ENCODE measurements at regions not wholly inside any gene's neighbourhood (a gene's known extent, or its start where the extent isn't known, plus 50 kb on each side); places are given as distances from the start of the nearest gene placed in this dataset.

GRCh38 chr10:133035952-133036351 lies 51.8 kb upstream of the ADGRA1 start:
- Mint-ChIP-seq H3K27ac (no peak overlapping the region), H3K27me3 (peaks cover 4% of the 10 kb centered on the region), H3K4me3 (no peak overlapping the region)

DNA sequence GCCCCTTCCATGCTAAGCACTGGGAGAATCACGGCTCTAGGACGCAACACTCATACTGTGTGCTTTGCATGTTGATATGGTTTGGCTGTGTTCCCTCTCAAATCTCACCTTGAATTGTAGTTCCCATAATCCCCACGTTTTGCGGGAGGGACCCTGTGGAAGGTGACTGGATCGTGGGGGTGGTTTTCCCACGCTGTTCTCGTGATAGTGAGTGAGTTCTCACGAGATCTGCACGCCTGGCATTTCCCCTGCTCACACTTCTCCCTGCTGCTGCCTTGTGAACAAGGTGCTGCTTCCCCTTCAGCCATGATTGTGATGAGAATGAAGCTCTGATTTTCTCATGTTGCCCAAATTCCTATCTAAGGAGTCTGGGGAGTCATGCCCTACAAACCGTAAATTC lies 53.0 kb upstream of the ADGRA1 start:
- Mint-ChIP-seq H3K4me3 (no peak overlapping the region), H3K27ac (no peak overlapping the region), H3K36me3 (peaks cover 2% of the 10 kb centered on the region), H3K9me3 (no peaks in the 10 kb centered on the region), H3K4me1 (no peaks in the 10 kb centered on the region), H3K27me3 (peaks cover 4% of the 10 kb centered on the region)

More at GRCh38 chr10:133035952-133036351, 51.8 kb upstream of the ADGRA1 start:
- Mint-ChIP-seq H3K9me3 (no peaks in the 10 kb centered on the region), H3K36me3 (no peaks in the 10 kb centered on the region), H3K4me1 (no peaks in the 10 kb centered on the region)

- Mint-ChIP-seq H3K27ac (no peak overlapping the region), H3K4me1 (no peaks in the 10 kb centered on the region), H3K27me3 (peaks cover 7% of the 10 kb centered on the region), H3K36me3 (peaks cover 2% of the 10 kb centered on the region), H3K4me3 (no peak overlapping the region), H3K9me3 (no peaks in the 10 kb centered on the region)
Observed at GRCh38 chr10:133034092-133034491, 53.6 kb upstream of the ADGRA1 start.

GRCh38 chr10:133033742-133034048 lies 54.0 kb upstream of the ADGRA1 start:
- Mint-ChIP-seq H3K9me3 (no peaks in the 10 kb centered on the region), H3K4me3 (no peak overlapping the region), H3K4me1 (no peaks in the 10 kb centered on the region), H3K27ac (no peak overlapping the region), H3K27me3 (peaks cover 7% of the 10 kb centered on the region), H3K36me3 (peaks cover 2% of the 10 kb centered on the region)

DNA sequence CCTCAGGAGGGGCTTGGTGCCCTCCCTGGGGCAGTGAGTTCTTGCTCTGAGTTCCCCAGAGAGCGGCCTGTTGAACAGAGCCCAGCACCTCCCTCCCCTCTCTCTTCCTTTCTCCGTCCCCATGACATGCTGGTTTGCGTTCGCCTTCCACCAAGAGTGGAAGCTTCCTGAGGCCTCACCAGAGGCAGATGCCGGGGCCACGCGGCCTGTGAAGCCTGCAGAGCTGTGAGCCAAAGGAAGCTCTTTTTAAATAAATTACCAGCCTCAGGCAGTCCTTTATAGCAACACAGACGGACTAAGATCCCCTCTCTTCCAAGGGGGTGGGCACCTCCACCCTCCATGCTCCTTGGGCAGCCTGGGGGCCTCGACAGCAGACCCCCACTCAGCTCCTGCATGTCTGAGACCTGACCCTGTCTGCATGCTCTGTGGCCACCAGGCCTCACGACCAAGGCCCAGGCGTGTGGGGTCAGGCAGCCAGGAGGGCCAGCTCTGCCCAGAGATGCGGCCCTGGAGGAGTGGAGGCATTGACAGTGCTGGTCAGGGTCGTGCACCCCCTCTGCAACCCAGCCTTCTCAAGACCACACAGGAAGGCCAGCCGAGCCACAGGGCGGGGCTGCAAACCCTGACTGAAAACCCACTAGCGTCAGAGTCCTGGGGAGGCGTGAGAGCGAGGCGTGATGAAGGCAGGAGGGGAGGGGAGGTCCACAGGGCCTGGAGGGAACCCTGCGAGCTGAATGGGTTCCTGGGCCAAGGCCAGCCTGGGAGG lies 54.6 kb upstream of the ADGRA1 start:
- Mint-ChIP-seq H3K9me3 (no peaks in the 10 kb centered on the region), H3K4me1 (no peaks in the 10 kb centered on the region), H3K4me3 (no peak overlapping the region), H3K27ac (no peak overlapping the region), H3K36me3 (peaks cover 2% of the 10 kb centered on the region), H3K27me3 (peaks cover 5% of the 10 kb centered on the region)

DNA sequence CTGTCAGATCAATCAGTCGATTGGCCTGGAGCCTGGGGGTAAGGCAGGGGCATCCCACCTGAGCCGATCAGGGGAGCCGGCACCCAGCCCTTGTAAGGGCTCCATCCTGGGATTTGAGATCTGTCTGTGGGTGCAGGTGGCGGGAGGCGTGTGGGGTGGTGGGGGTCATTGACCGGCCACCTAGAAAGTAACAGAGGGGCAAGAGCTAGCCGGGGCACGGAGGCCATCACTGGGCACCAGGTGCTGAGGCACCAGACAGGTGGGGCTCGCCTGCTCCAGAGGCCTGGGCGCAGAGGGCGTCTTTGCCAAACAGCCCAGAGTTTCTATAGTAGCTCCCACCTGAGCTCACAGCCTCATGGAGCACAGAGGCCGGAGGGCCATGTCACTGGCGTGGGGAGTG lies 55.5 kb upstream of the ADGRA1 start:
- H3K9me3 Mint-ChIP-seq, result no peaks in the 10 kb centered on the region
- H3K36me3 Mint-ChIP-seq, result peaks cover 2% of the 10 kb centered on the region
- H3K27me3 Mint-ChIP-seq, result peaks cover 7% of the 10 kb centered on the region
- H3K27ac Mint-ChIP-seq, result no peak overlapping the region
- no peaks in the 10 kb centered on the region for H3K4me1 Mint-ChIP-seq
- H3K4me3 Mint-ChIP-seq, result no peak overlapping the region

GRCh38 chr10:133031541-133032125 lies 56.1 kb upstream of the ADGRA1 start:
- Mint-ChIP-seq H3K4me3 (no peak overlapping the region), H3K36me3 (peaks cover 2% of the 10 kb centered on the region), H3K27me3 (peaks cover 7% of the 10 kb centered on the region), H3K9me3 (no peaks in the 10 kb centered on the region), H3K4me1 (no peaks in the 10 kb centered on the region), H3K27ac (no peak overlapping the region)

- Mint-ChIP-seq H3K27me3 (peaks cover 11% of the 10 kb centered on the region), H3K4me1 (no peaks in the 10 kb centered on the region), H3K4me3 (no peak overlapping the region), H3K36me3 (peaks cover 2% of the 10 kb centered on the region), H3K27ac (peak overlapping the region in 1 of 3 donors; percentile 16), H3K9me3 (no peaks in the 10 kb centered on the region)
Observed at GRCh38 chr10:133030781-133031180, 56.9 kb upstream of the ADGRA1 start.

DNA sequence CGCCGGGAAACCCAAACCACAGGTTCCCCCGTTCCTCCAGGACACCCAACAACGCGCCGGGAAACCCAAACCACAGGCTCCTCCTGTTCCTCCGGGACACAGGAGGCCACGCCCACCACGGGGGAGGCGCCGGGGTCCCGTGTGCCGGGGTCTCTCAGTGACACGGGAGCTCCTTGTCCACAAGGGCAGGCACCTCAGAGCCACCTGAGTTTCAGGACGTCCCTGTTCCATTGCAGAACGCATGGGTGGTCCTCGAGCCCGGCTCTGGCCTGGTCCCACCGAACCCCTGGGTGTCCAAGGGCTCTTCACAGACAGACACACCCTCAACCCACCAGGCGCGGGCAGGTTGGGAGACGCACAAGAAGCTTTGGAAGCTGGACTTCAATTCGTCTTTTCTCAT lies 57.6 kb upstream of the ADGRA1 start:
- H3K27ac Mint-ChIP-seq, result no peak overlapping the region
- H3K9me3 Mint-ChIP-seq, result no peaks in the 10 kb centered on the region
- H3K36me3 Mint-ChIP-seq, result peaks cover 2% of the 10 kb centered on the region
- H3K4me3 Mint-ChIP-seq, result no peak overlapping the region
- no peaks in the 10 kb centered on the region for H3K4me1 Mint-ChIP-seq
- peaks cover 11% of the 10 kb centered on the region for H3K27me3 Mint-ChIP-seq

GRCh38 chr10:133028956-133029355 lies 58.8 kb upstream of the ADGRA1 start:
- Mint-ChIP-seq H3K4me1 (no peaks in the 10 kb centered on the region), H3K27me3 (peaks cover 11% of the 10 kb centered on the region), H3K4me3 (no peak overlapping the region), H3K9me3 (no peaks in the 10 kb centered on the region), H3K27ac (no peak overlapping the region), H3K36me3 (peaks cover 2% of the 10 kb centered on the region)

GRCh38 chr10:133028158-133028557 lies 59.6 kb upstream of the ADGRA1 start:
- Mint-ChIP-seq H3K4me3 (no peak overlapping the region), H3K9me3 (no peaks in the 10 kb centered on the region), H3K4me1 (no peaks in the 10 kb centered on the region), H3K27me3 (peaks cover 11% of the 10 kb centered on the region), H3K36me3 (peaks cover 2% of the 10 kb centered on the region), H3K27ac (no peak overlapping the region)

GRCh38 chr10:133027482-133027881 lies 60.2 kb upstream of the ADGRA1 start:
- H3K9me3 Mint-ChIP-seq, result peaks cover 0 to 2% (median 0%) of the 10 kb centered on the region in 3 donors
- peaks cover 11% of the 10 kb centered on the region for H3K27me3 Mint-ChIP-seq
- H3K36me3 Mint-ChIP-seq, result peaks cover 2% of the 10 kb centered on the region
- no peaks in the 10 kb centered on the region for H3K4me1 Mint-ChIP-seq
- H3K27ac Mint-ChIP-seq, result no peak overlapping the region
- H3K4me3 Mint-ChIP-seq, result no peak overlapping the region

DNA sequence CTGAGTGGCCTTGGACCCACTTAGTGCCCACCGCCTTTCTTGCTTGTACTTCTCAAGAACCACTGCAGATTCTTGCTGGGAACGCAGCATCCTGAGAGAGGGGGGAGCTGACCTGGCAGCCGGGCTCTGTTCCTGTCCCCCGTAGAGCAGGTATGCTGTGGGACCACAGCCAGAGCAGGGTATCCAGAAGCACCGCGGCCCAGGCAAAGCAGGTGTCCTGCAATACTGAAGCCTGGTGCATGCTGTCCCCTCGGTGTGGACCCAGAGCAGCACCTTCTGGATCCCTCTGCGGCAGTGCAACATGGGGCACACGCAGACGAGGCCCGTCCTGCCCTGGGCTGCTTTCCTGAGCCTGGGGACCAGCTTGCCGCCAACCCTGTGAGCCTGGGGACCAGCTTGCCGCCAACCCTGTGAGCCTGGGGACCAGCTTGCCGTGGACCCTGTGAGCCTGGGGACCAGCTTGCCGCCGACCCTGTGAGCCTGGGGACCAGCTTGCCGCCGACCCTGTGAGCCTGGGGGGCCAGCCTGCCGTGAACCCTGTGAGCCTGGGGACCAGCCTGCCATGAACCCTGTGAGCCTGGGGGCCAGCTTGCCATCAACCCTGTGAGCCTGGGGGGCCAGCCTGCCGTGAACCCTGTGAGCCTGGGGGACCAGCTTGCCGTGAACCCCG lies 60.9 kb upstream of the ADGRA1 start:
- H3K36me3 Mint-ChIP-seq, result peaks cover 2% of the 10 kb centered on the region
- H3K27me3 Mint-ChIP-seq, result peaks cover 11% of the 10 kb centered on the region
- no peaks in the 10 kb centered on the region for H3K4me1 Mint-ChIP-seq
- peaks cover 0 to 2% (median 0%) of the 10 kb centered on the region in 3 donors for H3K9me3 Mint-ChIP-seq
- H3K27ac Mint-ChIP-seq, result no peak overlapping the region
- no peak overlapping the region for H3K4me3 Mint-ChIP-seq

DNA sequence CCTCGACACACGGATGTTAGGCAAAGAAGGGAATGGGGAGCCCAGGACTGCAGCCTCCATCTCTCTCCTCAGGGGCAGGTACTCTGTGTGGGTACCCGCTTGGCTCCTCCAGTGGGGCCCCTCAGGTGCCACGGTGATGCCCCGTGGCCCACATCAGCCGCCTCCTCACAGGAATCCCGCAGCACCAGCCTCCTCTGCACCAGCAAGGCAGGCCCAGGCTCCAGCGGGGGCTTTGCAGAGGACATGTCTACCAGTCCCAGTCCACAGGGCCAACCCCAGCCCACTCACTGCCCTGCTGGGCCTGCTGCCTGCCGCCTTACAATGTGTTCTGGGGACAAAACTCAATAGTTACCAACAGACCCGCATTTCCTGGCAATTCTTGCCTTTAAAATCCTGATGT lies 61.6 kb upstream of the ADGRA1 start:
- H3K27me3 Mint-ChIP-seq, result peaks cover 9% of the 10 kb centered on the region
- no peaks in the 10 kb centered on the region for H3K4me1 Mint-ChIP-seq

GRCh38 chr10:133025558-133026090 lies 62.1 kb upstream of the ADGRA1 start:
- Mint-ChIP-seq H3K27ac (no peak overlapping the region), H3K4me1 (no peaks in the 10 kb centered on the region), H3K9me3 (peaks cover 0 to 2% (median 0%) of the 10 kb centered on the region in 3 donors), H3K27me3 (peaks cover 9% of the 10 kb centered on the region), H3K36me3 (peaks cover 2% of the 10 kb centered on the region), H3K4me3 (no peak overlapping the region)

More for the DNA sequence above, 61.6 kb upstream of the ADGRA1 start:
- no peak overlapping the region for H3K27ac Mint-ChIP-seq
- H3K4me3 Mint-ChIP-seq, result no peak overlapping the region
- peaks cover 2% of the 10 kb centered on the region for H3K36me3 Mint-ChIP-seq
- H3K9me3 Mint-ChIP-seq, result peaks cover 0 to 2% (median 0%) of the 10 kb centered on the region in 3 donors
